ENCODE measurements at regions not wholly inside any gene's neighbourhood (a gene's known extent, or its start where the extent isn't known, plus 50 kb on each side); places are given as distances from the start of the nearest gene placed in this dataset.

DNA sequence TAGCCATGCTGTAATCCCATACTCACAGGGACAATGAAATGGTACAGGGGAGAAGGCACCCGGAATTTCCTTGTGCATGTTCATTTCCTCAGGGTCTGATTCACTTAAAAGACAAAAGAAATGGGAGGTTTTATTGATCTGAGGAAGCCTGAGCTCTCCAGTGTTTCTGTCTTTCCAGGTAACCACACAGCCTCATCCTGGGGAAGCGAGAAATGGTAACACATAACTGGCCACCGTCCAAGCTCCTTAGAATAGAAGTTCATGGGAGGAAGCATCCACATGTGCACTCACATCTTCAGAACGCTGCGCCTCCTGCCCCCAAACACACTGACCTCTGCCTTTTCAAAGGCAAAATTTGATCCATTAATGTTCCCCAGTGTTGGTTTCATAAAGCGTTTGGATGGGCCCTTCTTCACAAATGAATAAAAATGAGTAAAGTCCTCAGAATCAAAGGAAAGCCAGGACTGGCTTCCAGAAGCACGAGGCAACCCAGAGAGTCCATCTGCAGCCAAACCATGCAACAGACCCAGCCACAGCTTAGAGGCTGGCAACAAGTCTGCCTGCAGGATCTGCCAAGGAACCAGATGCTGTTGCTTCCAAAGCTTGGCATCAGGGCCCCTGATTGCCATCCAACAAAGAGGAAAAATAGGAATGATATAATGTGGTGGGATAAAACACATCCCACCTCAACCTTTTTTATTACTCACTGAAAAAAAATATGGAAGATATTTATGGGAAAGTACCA, 120.3 kb downstream of the ZBTB18 start:
- no peaks in the 10 kb centered on the region for H3K36me3 ChIP-seq (ENCODE audit: control insufficient read depth in 2 of 2, insufficient read depth in 1 of 2, low read length in 2 of 2)
- H3K4me1 ChIP-seq (ENCODE audit: control insufficient read depth, insufficient read depth, low read length): no peaks in the 10 kb centered on the region
- H3K9me3 ChIP-seq (ENCODE audit: control insufficient read depth, insufficient read depth, low read depth, low read length): no peaks in the 10 kb centered on the region
- ChIA-PET POLR2A (no interaction called here), CTCF (interaction anchor here (0.7 to 2.0 kb wide), 2 partner anchors 9 to 159 kb away, joined by 3 to 13 read pairs; no protein-coding TSS in a partner anchor)
- no peak overlapping the region for H3K27ac ChIP-seq (ENCODE audit: extremely low read depth, low read depth, low read length)
- H3K4me3 ChIP-seq (ENCODE audit: low read depth, low read length): no peak overlapping the region
- no peak for TF ChIP-seq ZNF501 (tag by site-specific recombination; IDR thresholded peaks at IDR 0.05)
- TF ChIP-seq ZFHX2 (tag by site-specific recombination; conservative IDR thresholded peaks at IDR 0.05): no peak
- 0 out of 2 replicates have a peak, but pooled peaks have one; percentile 34 for TF ChIP-seq SCRT2 (tag by site-specific recombination; IDR thresholded peaks at IDR 0.05)
- TF ChIP-seq ZNF560 (tag by site-specific recombination; IDR thresholded peaks at IDR 0.05; ENCODE audit: borderline replicate concordance): no peak
- TF ChIP-seq SCRT1 (tag by site-specific recombination; IDR thresholded peaks at IDR 0.05; ENCODE audit: borderline replicate concordance): peak; percentile 11; the same call in 1 of the 2 replicates
- TF ChIP-seq ZBTB48 (tag by site-specific recombination; IDR thresholded peaks at IDR 0.05): no peak
- no peak for TF ChIP-seq MZF1 (tag by site-specific recombination; IDR thresholded peaks at IDR 0.05; ENCODE audit: borderline replicate concordance)

DNA sequence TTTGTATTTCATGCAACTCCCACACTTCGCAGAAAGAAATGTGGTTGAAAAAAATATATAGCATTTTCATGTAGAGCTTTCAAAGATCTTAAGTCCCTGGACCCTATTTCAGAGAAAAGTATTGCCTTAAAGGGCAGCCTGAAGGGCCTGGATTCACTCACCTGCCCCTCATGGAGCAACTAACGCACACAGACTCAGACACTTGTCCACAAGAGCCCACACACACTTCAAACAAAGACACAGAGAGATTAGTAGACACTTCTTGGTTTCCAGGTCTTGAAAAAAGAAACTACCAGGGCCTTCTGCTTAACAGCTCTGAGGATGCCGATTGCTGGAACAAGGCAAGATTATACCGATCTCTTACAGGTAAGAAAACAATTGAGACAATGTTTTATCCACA, 122.2 kb downstream of the ZBTB18 start:
- H3K27ac ChIP-seq (ENCODE audit: extremely low read depth, low read depth, low read length): no peak overlapping the region
- no peak overlapping the region for H3K4me3 ChIP-seq (ENCODE audit: low read depth, low read length)
- no peaks in the 10 kb centered on the region for H3K9me3 ChIP-seq (ENCODE audit: control insufficient read depth, insufficient read depth, low read depth, low read length)
- H3K4me1 ChIP-seq (ENCODE audit: control insufficient read depth, insufficient read depth, low read length): no peaks in the 10 kb centered on the region
- ChIA-PET CTCF (interaction anchor here (0.6 to 1.0 kb wide), 4 partner anchors 66 to 121 kb away, joined by 3 to 6 read pairs (median 4); no protein-coding TSS in a partner anchor), POLR2A (no interaction called here)
- H3K36me3 ChIP-seq (ENCODE audit: control insufficient read depth in 2 of 2, insufficient read depth in 1 of 2, low read length in 2 of 2): no peaks in the 10 kb centered on the region
- TF ChIP-seq ZNF677 (tag by site-specific recombination; IDR thresholded peaks at IDR 0.05) (no peak), ZNF76 (tag by site-specific recombination; IDR thresholded peaks at IDR 0.05; ENCODE audit: borderline replicate concordance, low read depth) (no peak), ZNF24 (tag by site-specific recombination; IDR thresholded peaks at IDR 0.05) (no peak), GLIS2 (tag by site-specific recombination; IDR thresholded peaks at IDR 0.05) (no peak), GLI4 (tag by site-specific recombination; IDR thresholded peaks at IDR 0.05) (no peak), ZNF184 (tag by site-specific recombination; IDR thresholded peaks at IDR 0.05) (no peak), ZEB2 (tag by site-specific recombination; IDR thresholded peaks at IDR 0.05) (no peak), SP3 (tag by site-specific recombination; IDR thresholded peaks at IDR 0.05) (no peak), OSR2 (tag by site-specific recombination; IDR thresholded peaks at IDR 0.05) (no peak), ZFP41 (tag by site-specific recombination; IDR thresholded peaks at IDR 0.05; ENCODE audit: borderline replicate concordance) (no peak)
- TF ChIP-seq, protein P1, sequence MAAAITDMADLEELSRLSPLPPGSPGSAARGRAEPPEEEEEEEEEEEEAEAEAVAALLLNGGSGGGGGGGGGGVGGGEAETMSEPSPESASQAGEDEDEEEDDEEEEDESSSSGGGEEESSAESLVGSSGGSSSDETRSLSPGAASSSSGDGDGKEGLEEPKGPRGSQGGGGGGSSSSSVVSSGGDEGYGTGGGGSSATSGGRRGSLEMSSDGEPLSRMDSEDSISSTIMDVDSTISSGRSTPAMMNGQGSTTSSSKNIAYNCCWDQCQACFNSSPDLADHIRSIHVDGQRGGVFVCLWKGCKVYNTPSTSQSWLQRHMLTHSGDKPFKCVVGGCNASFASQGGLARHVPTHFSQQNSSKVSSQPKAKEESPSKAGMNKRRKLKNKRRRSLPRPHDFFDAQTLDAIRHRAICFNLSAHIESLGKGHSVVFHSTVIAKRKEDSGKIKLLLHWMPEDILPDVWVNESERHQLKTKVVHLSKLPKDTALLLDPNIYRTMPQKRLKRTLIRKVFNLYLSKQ (tag by site-specific recombination; IDR thresholded peaks at IDR 0.05; ENCODE audit: borderline replicate concordance): no peak
- TF ChIP-seq, protein P2, sequence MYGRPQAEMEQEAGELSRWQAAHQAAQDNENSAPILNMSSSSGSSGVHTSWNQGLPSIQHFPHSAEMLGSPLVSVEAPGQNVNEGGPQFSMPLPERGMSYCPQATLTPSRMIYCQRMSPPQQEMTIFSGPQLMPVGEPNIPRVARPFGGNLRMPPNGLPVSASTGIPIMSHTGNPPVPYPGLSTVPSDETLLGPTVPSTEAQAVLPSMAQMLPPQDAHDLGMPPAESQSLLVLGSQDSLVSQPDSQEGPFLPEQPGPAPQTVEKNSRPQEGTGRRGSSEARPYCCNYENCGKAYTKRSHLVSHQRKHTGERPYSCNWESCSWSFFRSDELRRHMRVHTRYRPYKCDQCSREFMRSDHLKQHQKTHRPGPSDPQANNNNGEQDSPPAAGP (tag by site-specific recombination; IDR thresholded peaks at IDR 0.05): no peak

DNA sequence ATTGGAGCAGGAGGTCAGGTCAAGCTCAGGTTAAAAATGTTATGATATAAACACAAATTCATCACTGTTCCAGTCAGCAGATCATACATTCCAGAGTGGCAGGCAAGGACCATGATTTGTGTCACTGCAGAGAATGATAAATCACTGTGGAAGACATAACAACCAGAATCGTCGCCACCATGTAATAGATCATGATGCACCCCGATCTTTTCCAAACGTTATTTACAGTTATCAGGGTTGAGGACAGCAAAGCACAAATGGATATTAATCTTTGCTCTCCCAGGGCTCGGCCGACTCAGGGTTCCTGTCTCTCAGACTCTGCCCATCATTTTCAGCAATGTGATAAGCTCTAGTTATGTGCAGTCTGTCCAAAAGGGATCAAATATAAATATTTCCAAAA, 122.7 kb downstream of the ZBTB18 start:
- CTCF ChIA-PET: interaction anchor here (0.6 to 0.7 kb wide), 2 partner anchors 67 to 100 kb away, joined by 3 to 6 read pairs; no protein-coding TSS in a partner anchor
- TF ChIP-seq, protein P3, sequence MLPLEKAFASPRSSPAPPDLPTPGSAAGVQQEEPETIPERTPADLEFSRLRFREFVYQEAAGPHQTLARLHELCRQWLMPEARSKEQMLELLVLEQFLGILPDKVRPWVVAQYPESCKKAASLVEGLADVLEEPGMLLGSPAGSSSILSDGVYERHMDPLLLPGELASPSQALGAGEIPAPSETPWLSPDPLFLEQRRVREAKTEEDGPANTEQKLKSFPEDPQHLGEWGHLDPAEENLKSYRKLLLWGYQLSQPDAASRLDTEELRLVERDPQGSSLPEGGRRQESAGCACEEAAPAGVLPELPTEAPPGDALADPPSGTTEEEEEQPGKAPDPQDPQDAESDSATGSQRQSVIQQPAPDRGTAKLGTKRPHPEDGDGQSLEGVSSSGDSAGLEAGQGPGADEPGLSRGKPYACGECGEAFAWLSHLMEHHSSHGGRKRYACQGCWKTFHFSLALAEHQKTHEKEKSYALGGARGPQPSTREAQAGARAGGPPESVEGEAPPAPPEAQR (tag by site-specific recombination; IDR thresholded peaks at IDR 0.05): no peak
- TF ChIP-seq HOXA7 (CRISPR knock-in tag; IDR thresholded peaks at IDR 0.05; ENCODE audit: borderline replicate concordance) (no peak), ZBTB7A (tag by site-specific recombination; IDR thresholded peaks at IDR 0.05; ENCODE audit: low read depth) (no peak), ZNF24 (tag by site-specific recombination; IDR thresholded peaks at IDR 0.05) (no peak), WT1 (tag by site-specific recombination; IDR thresholded peaks at IDR 0.05) (no peak), MYNN (tag by site-specific recombination; IDR thresholded peaks at IDR 0.05; ENCODE audit: borderline replicate concordance) (no peak)
- TF ChIP-seq, protein P2 (tag by site-specific recombination; IDR thresholded peaks at IDR 0.05): no peak
- TF ChIP-seq, protein P4, sequence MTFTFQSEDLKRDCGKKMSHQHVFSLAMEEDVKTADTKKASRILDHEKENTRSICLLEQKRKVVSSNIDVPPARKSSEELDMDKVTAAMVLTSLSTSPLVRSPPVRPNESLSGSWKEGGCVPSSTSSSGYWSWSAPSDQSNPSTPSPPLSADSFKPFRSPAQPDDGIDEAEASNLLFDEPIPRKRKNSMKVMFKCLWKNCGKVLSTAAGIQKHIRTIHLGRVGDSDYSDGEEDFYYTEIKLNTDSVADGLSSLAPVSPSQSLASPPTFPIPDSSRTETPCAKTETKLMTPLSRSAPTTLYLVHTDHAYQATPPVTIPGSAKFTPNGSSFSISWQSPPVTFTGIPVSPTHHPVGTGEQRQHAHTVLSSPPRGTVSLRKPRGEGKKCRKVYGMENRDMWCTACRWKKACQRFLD (tag by site-specific recombination; IDR thresholded peaks at IDR 0.05): no peak

More for the DNA sequence above, 122.7 kb downstream of the ZBTB18 start:
- Histone ChIP-seq H3K36me3 (ENCODE audit: control insufficient read depth in 2 of 2, insufficient read depth in 1 of 2, low read length in 2 of 2) (no peaks in the 10 kb centered on the region), H3K4me1 (ENCODE audit: control insufficient read depth, insufficient read depth, low read length) (no peaks in the 10 kb centered on the region), H3K4me3 (ENCODE audit: low read depth, low read length) (no peak overlapping the region), H3K27ac (ENCODE audit: extremely low read depth, low read depth, low read length) (no peak overlapping the region), H3K9me3 (ENCODE audit: control insufficient read depth, insufficient read depth, low read depth, low read length) (no peaks in the 10 kb centered on the region)
- POLR2A ChIA-PET: interaction anchor here (0.5 to 0.7 kb wide), 2 partner anchors 39 to 141 kb away, joined by 3 to 7 read pairs; no protein-coding TSS in a partner anchor
